Fibroblast of skin of left biceps (primary cell): ENCODE measurements at regions not wholly inside any gene's neighbourhood (a gene's known extent, or its start where the extent isn't known, plus 50 kb on each side); places are given as distances from the start of the nearest gene placed in this dataset.
"Not testable (repeated sequence)": the region's sequence is repeated elsewhere in the genome, so short reads cannot be mapped to it uniquely, and the experiment has no call there.

Source experiments
- DNase-seq, 2 experiments: peaks; one replicate each; pipeline ENCODE4 v3.0.0-alpha.2; 2013; ENCODE audit warnings: low read depth in 2 of 2

GRCh38 chr4:141290771-141291170 lies 70.1 kb downstream of the ZNF330 start:
- DNase-seq, result no peak

- no peak for DNase-seq
Measured at GRCh38 chr4:141294306-141294705, 73.6 kb downstream of the ZNF330 start.

GRCh38 chr4:141301216-141301615 lies 80.5 kb downstream of the ZNF330 start:
- DNase-seq, result no peak

GRCh38 chr4:141302924-141303323 lies 82.2 kb downstream of the ZNF330 start:
- no peak for DNase-seq

- DNase-seq, result no peak
Measured at GRCh38 chr4:141304346-141304745, 83.7 kb downstream of the ZNF330 start.

GRCh38 chr4:141306331-141306730 lies 85.6 kb downstream of the ZNF330 start:
- no peak for DNase-seq

GRCh38 chr4:141307241-141307689 lies 86.6 kb downstream of the ZNF330 start:
- peak; percentile 25 to 29 for DNase-seq

GRCh38 chr4:141309874-141310273 lies 89.2 kb downstream of the ZNF330 start:
- DNase-seq, result no peak

GRCh38 chr4:141311246-141312204 lies 90.8 kb downstream of the ZNF330 start:
- DNase-seq, result no peak

- no peak for DNase-seq
Measured at GRCh38 chr4:141314627-141315026, 93.9 kb downstream of the ZNF330 start.

GRCh38 chr4:141328560-141329173 lies 108.0 kb downstream of the ZNF330 start:
- peak in 1 of 2 experiments; percentile 25 for DNase-seq

GRCh38 chr4:141329174-141329569 lies 108.5 kb downstream of the ZNF330 start:
- DNase-seq, result peak; percentile 56 to 62

GRCh38 chr4:141330616-141331015 lies 109.9 kb downstream of the ZNF330 start:
- no peak for DNase-seq

GRCh38 chr4:141331534-141332358 lies 111.1 kb downstream of the ZNF330 start:
- DNase-seq, result no peak

- not testable (repeated sequence) for DNase-seq
Measured at GRCh38 chr4:141332359-141333181, 111.9 kb downstream of the ZNF330 start.

GRCh38 chr4:141333456-141334230 lies 112.9 kb downstream of the ZNF330 start:
- peak; percentile 42 to 52 for DNase-seq

GRCh38 chr4:141335166-141335565 lies 114.5 kb downstream of the ZNF330 start:
- no peak for DNase-seq

GRCh38 chr4:141338238-141338637 lies 117.5 kb downstream of the ZNF330 start:
- DNase-seq, result no peak

- no peak for DNase-seq
Measured at GRCh38 chr4:141339391-141339790, 118.7 kb downstream of the ZNF330 start.

GRCh38 chr4:141339966-141340365 lies 119.3 kb downstream of the ZNF330 start:
- DNase-seq, result no peak
